ENCODE measurements at regions not wholly inside any gene's neighbourhood (a gene's known extent, or its start where the extent isn't known, plus 50 kb on each side); places are given as distances from the start of the nearest gene placed in this dataset.

- no peaks in the 10 kb centered on the region for H3K27me3 ChIP-seq (ENCODE audit: control insufficient read depth in 1 of 2, insufficient read depth in 2 of 2, low read length in 2 of 2)
- H3K36me3 ChIP-seq (ENCODE audit: control insufficient read depth in 2 of 2, insufficient read depth in 2 of 2, low read length in 1 of 2), result no peaks in the 10 kb centered on the region
- H3K9me3 ChIP-seq (ENCODE audit: control insufficient read depth in 2 of 2, insufficient read depth in 1 of 2, low read depth in 1 of 2, low read length in 1 of 2), result no peaks in the 10 kb centered on the region
- WGBS, 2 donors, result 50 to 63% methylated on average over 4 of the region's 4 CpGs
- H3K4me1 ChIP-seq (ENCODE audit: control insufficient read depth in 2 of 2, insufficient read depth in 2 of 2, low read length in 1 of 2), result no peaks in the 10 kb centered on the region
- H3K27ac ChIP-seq (ENCODE audit: low read depth in 2 of 2, low read length in 1 of 2), result no peak overlapping the region
- no peak overlapping the region for H3K4me3 ChIP-seq (ENCODE audit: low read depth in 1 of 2, low read length in 2 of 2)
Observed at GRCh38 chr15:53000409-53000808, 210.3 kb upstream of the ONECUT1 start.

DNA sequence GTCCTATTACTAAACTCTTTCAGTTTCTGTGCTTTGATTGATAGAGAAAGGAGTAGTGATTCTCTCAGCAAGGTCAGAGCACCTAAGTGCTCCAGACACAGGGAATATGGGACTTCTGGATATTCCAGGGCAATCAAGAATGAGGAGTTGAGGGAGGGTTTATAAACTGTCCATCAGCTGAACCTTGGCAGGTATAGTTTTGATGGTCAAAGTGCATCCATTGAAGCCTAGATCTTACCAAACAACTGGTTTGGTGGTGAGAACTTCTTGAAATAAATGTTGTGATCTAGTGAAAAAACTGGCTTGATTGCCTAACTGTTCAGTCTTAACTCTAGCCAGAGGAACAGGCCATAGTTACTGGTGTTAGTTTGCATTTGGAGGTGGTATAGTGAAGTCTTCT is 207.0 kb upstream of the ONECUT1 start:
- Histone ChIP-seq H3K4me1 (ENCODE audit: control insufficient read depth in 2 of 2, insufficient read depth in 2 of 2, low read length in 1 of 2) (no peaks in the 10 kb centered on the region), H3K27me3 (ENCODE audit: control insufficient read depth in 1 of 2, insufficient read depth in 2 of 2, low read length in 2 of 2) (no peaks in the 10 kb centered on the region), H3K4me3 (ENCODE audit: low read depth in 1 of 2, low read length in 2 of 2) (no peak overlapping the region)

DNA sequence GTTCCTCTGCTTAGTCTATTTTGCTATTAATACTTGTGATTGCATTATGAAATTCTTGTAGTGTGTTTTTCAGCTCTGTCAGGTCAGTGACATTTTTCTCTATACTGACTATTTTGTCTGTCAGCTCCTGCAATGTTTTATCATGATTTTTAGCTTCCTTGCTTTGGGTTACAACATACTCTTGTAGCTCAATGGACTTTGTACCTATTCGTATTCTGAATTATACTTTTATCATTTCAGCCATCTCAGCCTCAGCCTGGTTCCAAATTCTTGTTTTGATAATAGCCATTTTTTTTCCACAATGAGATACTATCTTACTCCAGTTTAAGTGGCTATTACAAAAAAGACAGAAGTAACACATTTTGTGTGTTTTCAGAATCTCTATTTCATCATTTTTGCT is 204.2 kb upstream of the ONECUT1 start:
- Histone ChIP-seq H3K27me3 (ENCODE audit: control insufficient read depth in 1 of 2, insufficient read depth in 2 of 2, low read length in 2 of 2) (no peaks in the 10 kb centered on the region), H3K9me3 (ENCODE audit: control insufficient read depth in 2 of 2, insufficient read depth in 1 of 2, low read depth in 1 of 2, low read length in 1 of 2) (no peaks in the 10 kb centered on the region), H3K4me3 (ENCODE audit: low read depth in 1 of 2, low read length in 2 of 2) (no peak overlapping the region), H3K4me1 (ENCODE audit: control insufficient read depth in 2 of 2, insufficient read depth in 2 of 2, low read length in 1 of 2) (no peaks in the 10 kb centered on the region), H3K27ac (ENCODE audit: low read depth in 2 of 2, low read length in 1 of 2) (no peak overlapping the region), H3K36me3 (ENCODE audit: control insufficient read depth in 2 of 2, insufficient read depth in 2 of 2, low read length in 1 of 2) (no peaks in the 10 kb centered on the region)
- 76 to 86% methylated on average over 1 of the region's 1 CpG for WGBS, 2 donors

More for the DNA sequence above, 207.0 kb upstream of the ONECUT1 start:
- no peak overlapping the region for H3K27ac ChIP-seq (ENCODE audit: low read depth in 2 of 2, low read length in 1 of 2)
- no peaks in the 10 kb centered on the region for H3K9me3 ChIP-seq (ENCODE audit: control insufficient read depth in 2 of 2, insufficient read depth in 1 of 2, low read depth in 1 of 2, low read length in 1 of 2)
- H3K36me3 ChIP-seq (ENCODE audit: control insufficient read depth in 2 of 2, insufficient read depth in 2 of 2, low read length in 1 of 2), result no peaks in the 10 kb centered on the region

GRCh38 chr15:52984507-52984906 is 194.4 kb upstream of the ONECUT1 start:
- H3K27me3 ChIP-seq (ENCODE audit: control insufficient read depth in 1 of 2, insufficient read depth in 2 of 2, low read length in 2 of 2), result no peaks in the 10 kb centered on the region
- H3K9me3 ChIP-seq (ENCODE audit: control insufficient read depth in 2 of 2, insufficient read depth in 1 of 2, low read depth in 1 of 2, low read length in 1 of 2), result no peaks in the 10 kb centered on the region
- no peak overlapping the region for H3K4me3 ChIP-seq (ENCODE audit: low read depth in 1 of 2, low read length in 2 of 2)
- no peaks in the 10 kb centered on the region for H3K36me3 ChIP-seq (ENCODE audit: control insufficient read depth in 2 of 2, insufficient read depth in 2 of 2, low read length in 1 of 2)
- 53 to 57% methylated on average over 3 of the region's 3 CpGs for WGBS, 2 donors
- H3K27ac ChIP-seq (ENCODE audit: low read depth in 2 of 2, low read length in 1 of 2), result no peak overlapping the region
- H3K4me1 ChIP-seq (ENCODE audit: control insufficient read depth in 2 of 2, insufficient read depth in 2 of 2, low read length in 1 of 2), result no peaks in the 10 kb centered on the region

DNA sequence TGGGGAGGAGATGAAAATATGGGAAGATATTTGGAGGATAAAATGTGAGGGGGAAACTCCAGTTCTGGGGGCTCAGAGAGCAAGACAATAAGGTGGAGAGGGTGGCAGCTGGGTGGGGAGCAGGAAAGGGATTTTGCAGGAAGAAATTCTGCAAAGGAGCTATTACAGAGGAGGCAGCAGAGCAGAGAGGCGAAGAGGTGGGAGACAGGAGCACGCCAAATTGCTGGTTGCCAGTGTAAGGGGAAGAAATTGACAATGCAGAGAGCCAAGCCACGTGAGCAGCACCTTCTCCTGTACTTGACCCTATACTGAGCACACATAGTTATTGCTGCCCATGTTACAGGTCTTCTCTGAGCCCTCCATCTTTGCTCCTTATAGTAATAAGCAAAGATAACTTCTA is 190.3 kb upstream of the ONECUT1 start:
- no peaks in the 10 kb centered on the region for H3K9me3 ChIP-seq (ENCODE audit: control insufficient read depth in 2 of 2, insufficient read depth in 1 of 2, low read depth in 1 of 2, low read length in 1 of 2)
- no peaks in the 10 kb centered on the region for H3K36me3 ChIP-seq (ENCODE audit: control insufficient read depth in 2 of 2, insufficient read depth in 2 of 2, low read length in 1 of 2)
- H3K4me3 ChIP-seq (ENCODE audit: low read depth in 1 of 2, low read length in 2 of 2), result no peak overlapping the region
- no peaks in the 10 kb centered on the region for H3K4me1 ChIP-seq (ENCODE audit: control insufficient read depth in 2 of 2, insufficient read depth in 2 of 2, low read length in 1 of 2)
- no peak overlapping the region for H3K27ac ChIP-seq (ENCODE audit: low read depth in 2 of 2, low read length in 1 of 2)
- no peaks in the 10 kb centered on the region for H3K27me3 ChIP-seq (ENCODE audit: control insufficient read depth in 1 of 2, insufficient read depth in 2 of 2, low read length in 2 of 2)
- 70 to 76% methylated on average over 3 of the region's 3 CpGs for whole genome bisulfite sequencing, 2 donors

- Histone ChIP-seq H3K4me1 (ENCODE audit: control insufficient read depth in 2 of 2, insufficient read depth in 2 of 2, low read length in 1 of 2) (no peaks in the 10 kb centered on the region), H3K9me3 (ENCODE audit: control insufficient read depth in 2 of 2, insufficient read depth in 1 of 2, low read depth in 1 of 2, low read length in 1 of 2) (no peaks in the 10 kb centered on the region), H3K4me3 (ENCODE audit: low read depth in 1 of 2, low read length in 2 of 2) (no peak overlapping the region), H3K27ac (ENCODE audit: low read depth in 2 of 2, low read length in 1 of 2) (no peak overlapping the region), H3K27me3 (ENCODE audit: control insufficient read depth in 1 of 2, insufficient read depth in 2 of 2, low read length in 2 of 2) (no peaks in the 10 kb centered on the region), H3K36me3 (ENCODE audit: control insufficient read depth in 2 of 2, insufficient read depth in 2 of 2, low read length in 1 of 2) (no peaks in the 10 kb centered on the region)
- WGBS, 2 donors, result 82 to 88% methylated on average over 9 of the region's 9 CpGs
Observed at GRCh38 chr15:52976516-52977075, 186.5 kb upstream of the ONECUT1 start.

GRCh38 chr15:52975941-52976449 is 185.9 kb upstream of the ONECUT1 start:
- Histone ChIP-seq H3K4me3 (ENCODE audit: low read depth in 1 of 2, low read length in 2 of 2) (no peak overlapping the region), H3K36me3 (ENCODE audit: control insufficient read depth in 2 of 2, insufficient read depth in 2 of 2, low read length in 1 of 2) (no peaks in the 10 kb centered on the region)
- WGBS, 2 donors, result 62 to 70% methylated on average over 4 of the region's 4 CpGs

DNA sequence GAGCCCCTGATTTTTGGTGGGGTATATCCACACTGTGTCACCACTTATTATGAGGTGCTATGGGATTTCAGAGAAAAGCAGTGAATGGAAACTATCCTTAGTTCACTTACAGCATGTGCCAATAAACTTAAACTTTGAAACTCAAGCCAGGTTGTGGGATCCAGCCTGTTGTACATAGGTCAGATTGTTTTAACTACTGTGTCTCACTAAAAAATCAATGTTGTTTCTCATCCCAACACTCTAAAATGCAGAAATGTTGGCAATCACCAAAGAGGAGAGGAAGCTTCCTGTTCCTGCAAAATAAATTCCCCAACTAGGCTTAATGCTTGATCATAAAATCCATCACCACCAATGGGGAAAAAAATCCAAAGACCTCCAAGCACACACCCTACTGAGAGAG is 173.7 kb upstream of the ONECUT1 start:
- Histone ChIP-seq H3K4me3 (ENCODE audit: low read depth in 1 of 2, low read length in 2 of 2) (no peak overlapping the region), H3K9me3 (ENCODE audit: control insufficient read depth in 2 of 2, insufficient read depth in 1 of 2, low read depth in 1 of 2, low read length in 1 of 2) (peaks cover 2% of the 10 kb centered on the region in 2 donors), H3K27me3 (ENCODE audit: control insufficient read depth in 1 of 2, insufficient read depth in 2 of 2, low read length in 2 of 2) (no peaks in the 10 kb centered on the region), H3K36me3 (ENCODE audit: control insufficient read depth in 2 of 2, insufficient read depth in 2 of 2, low read length in 1 of 2) (no peaks in the 10 kb centered on the region), H3K27ac (ENCODE audit: low read depth in 2 of 2, low read length in 1 of 2) (no peak overlapping the region), H3K4me1 (ENCODE audit: control insufficient read depth in 2 of 2, insufficient read depth in 2 of 2, low read length in 1 of 2) (no peaks in the 10 kb centered on the region)

More at GRCh38 chr15:52975941-52976449, 185.9 kb upstream of the ONECUT1 start:
- no peaks in the 10 kb centered on the region for H3K4me1 ChIP-seq (ENCODE audit: control insufficient read depth in 2 of 2, insufficient read depth in 2 of 2, low read length in 1 of 2)
- no peaks in the 10 kb centered on the region for H3K27me3 ChIP-seq (ENCODE audit: control insufficient read depth in 1 of 2, insufficient read depth in 2 of 2, low read length in 2 of 2)
- H3K9me3 ChIP-seq (ENCODE audit: control insufficient read depth in 2 of 2, insufficient read depth in 1 of 2, low read depth in 1 of 2, low read length in 1 of 2), result no peaks in the 10 kb centered on the region
- H3K27ac ChIP-seq (ENCODE audit: low read depth in 2 of 2, low read length in 1 of 2), result no peak overlapping the region

DNA sequence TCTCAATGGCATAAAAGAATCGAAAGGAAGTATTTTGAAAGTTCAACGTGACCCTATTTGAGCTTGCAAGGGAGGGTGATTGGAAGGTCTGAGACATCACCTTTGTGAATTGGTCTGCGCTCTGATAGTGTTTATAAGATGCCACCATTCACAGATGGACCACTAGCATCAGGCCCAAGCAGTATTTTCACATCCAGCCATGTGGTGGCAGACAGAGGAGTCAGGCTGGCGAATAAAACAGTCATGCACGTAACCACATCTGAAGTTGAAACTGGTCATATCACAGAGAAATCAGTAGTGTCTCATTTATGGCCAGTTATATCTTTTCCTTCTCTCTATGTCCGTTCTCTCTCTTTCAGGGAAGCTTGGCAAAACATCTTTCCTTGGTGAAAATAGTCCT is 170.1 kb upstream of the ONECUT1 start:
- WGBS, 2 donors, result 83 to 87% methylated on average over 6 of the region's 6 CpGs
- no peak overlapping the region for H3K4me3 ChIP-seq (ENCODE audit: low read depth in 1 of 2, low read length in 2 of 2)
- H3K27me3 ChIP-seq (ENCODE audit: control insufficient read depth in 1 of 2, insufficient read depth in 2 of 2, low read length in 2 of 2), result no peaks in the 10 kb centered on the region
- no peaks in the 10 kb centered on the region for H3K4me1 ChIP-seq (ENCODE audit: control insufficient read depth in 2 of 2, insufficient read depth in 2 of 2, low read length in 1 of 2)
- H3K9me3 ChIP-seq (ENCODE audit: control insufficient read depth in 2 of 2, insufficient read depth in 1 of 2, low read depth in 1 of 2, low read length in 1 of 2), result peaks cover 2% of the 10 kb centered on the region in 2 donors
- H3K27ac ChIP-seq (ENCODE audit: low read depth in 2 of 2, low read length in 1 of 2), result no peak overlapping the region
- H3K36me3 ChIP-seq (ENCODE audit: control insufficient read depth in 2 of 2, insufficient read depth in 2 of 2, low read length in 1 of 2), result no peaks in the 10 kb centered on the region

- H3K4me1 ChIP-seq (ENCODE audit: control insufficient read depth in 2 of 2, insufficient read depth in 2 of 2, low read length in 1 of 2), result no peaks in the 10 kb centered on the region
- 70 to 84% methylated on average over 2 of the region's 2 CpGs for WGBS, 2 donors
- no peaks in the 10 kb centered on the region for H3K36me3 ChIP-seq (ENCODE audit: control insufficient read depth in 2 of 2, insufficient read depth in 2 of 2, low read length in 1 of 2)
- H3K27ac ChIP-seq (ENCODE audit: low read depth in 2 of 2, low read length in 1 of 2), result no peak overlapping the region
- no peak overlapping the region for H3K4me3 ChIP-seq (ENCODE audit: low read depth in 1 of 2, low read length in 2 of 2)
- H3K27me3 ChIP-seq (ENCODE audit: control insufficient read depth in 1 of 2, insufficient read depth in 2 of 2, low read length in 2 of 2), result no peaks in the 10 kb centered on the region
- H3K9me3 ChIP-seq (ENCODE audit: control insufficient read depth in 2 of 2, insufficient read depth in 1 of 2, low read depth in 1 of 2, low read length in 1 of 2), result no peaks in the 10 kb centered on the region
Observed at GRCh38 chr15:52943746-52944145, 153.6 kb upstream of the ONECUT1 start.

Data from esophagus (tissue), 2 donors.